GM19395 (cell line): ENCODE measurements at regions not wholly inside any gene's neighbourhood (a gene's known extent, or its start where the extent isn't known, plus 50 kb on each side); places are given as distances from the start of the nearest gene placed in this dataset.

Source experiments
- ATAC-seq: cut with Tn5 transposase; IDR thresholded peaks from one replicate; pipeline ENCODE4 v1.9.1; 2021; ENCODE audit warnings: mild to moderate bottlenecking, moderate library complexity; ENCODE audit not compliant: unreplicated experiment

- ATAC-seq: no peak
These were observed 517.1 kb downstream of the TMEM232 start for GRCh38 chr5:110209401-110209800.

- ATAC-seq: no peak
These were observed 507.5 kb downstream of the TMEM232 start for GRCh38 chr5:110218981-110219380.

- no peak for ATAC-seq
These were observed 506.7 kb downstream of the TMEM232 start for GRCh38 chr5:110219769-110220168.

- ATAC-seq: no peak
These were observed 505.4 kb downstream of the TMEM232 start for GRCh38 chr5:110221036-110221435.

GRCh38 chr5:110224050-110224449 is 502.4 kb downstream of the TMEM232 start:
- ATAC-seq: no peak

- ATAC-seq: no peak
These were observed 500.5 kb downstream of the TMEM232 start for GRCh38 chr5:110225949-110226348.

GRCh38 chr5:110239786-110240185 is 486.7 kb downstream of the TMEM232 start:
- ATAC-seq: no peak

- no peak for ATAC-seq
These were observed 483.5 kb downstream of the TMEM232 start for GRCh38 chr5:110242950-110243349.

GRCh38 chr5:110248921-110249320 is 477.6 kb downstream of the TMEM232 start:
- ATAC-seq: no peak

GRCh38 chr5:110250355-110250754 is 476.1 kb downstream of the TMEM232 start:
- ATAC-seq: no peak

GRCh38 chr5:110250755-110251154 is 475.7 kb downstream of the TMEM232 start:
- no peak for ATAC-seq

GRCh38 chr5:110251366-110251765 is 475.1 kb downstream of the TMEM232 start:
- no peak for ATAC-seq

GRCh38 chr5:110255194-110255593 is 471.3 kb downstream of the TMEM232 start:
- no peak for ATAC-seq

- no peak for ATAC-seq
These were observed 470.2 kb downstream of the TMEM232 start for GRCh38 chr5:110256298-110256697.

GRCh38 chr5:110257971-110258370 is 468.5 kb downstream of the TMEM232 start:
- ATAC-seq: no peak

GRCh38 chr5:110258460-110259216 is 467.8 kb downstream of the TMEM232 start:
- ATAC-seq: no peak

- ATAC-seq: no peak
These were observed 463.7 kb downstream of the TMEM232 start for GRCh38 chr5:110262749-110263148.

GRCh38 chr5:110264661-110265060 is 461.8 kb downstream of the TMEM232 start:
- no peak for ATAC-seq

- ATAC-seq: no peak
These were observed 461.3 kb downstream of the TMEM232 start for GRCh38 chr5:110265162-110265561.

- no peak for ATAC-seq
These were observed 458.8 kb downstream of the TMEM232 start for GRCh38 chr5:110267714-110268113.

- no peak for ATAC-seq
These were observed 458.2 kb downstream of the TMEM232 start for GRCh38 chr5:110268283-110268682.

- ATAC-seq: no peak
These were observed 457.5 kb downstream of the TMEM232 start for GRCh38 chr5:110268985-110269384.
